IPS DF 19.7 (cell line): ENCODE measurements at regions not wholly inside any gene's neighbourhood (a gene's known extent, or its start where the extent isn't known, plus 50 kb on each side); places are given as distances from the start of the nearest gene placed in this dataset.
"Not testable (repeated sequence)": the region's sequence is repeated elsewhere in the genome, so short reads cannot be mapped to it uniquely, and the experiment has no call there.

ENCODE experiments used
- DNase-seq: peaks from one replicate; pipeline ENCODE4 v3.0.0-alpha.2; 2013; ENCODE audit warnings: low read depth, low spot score

DNA sequence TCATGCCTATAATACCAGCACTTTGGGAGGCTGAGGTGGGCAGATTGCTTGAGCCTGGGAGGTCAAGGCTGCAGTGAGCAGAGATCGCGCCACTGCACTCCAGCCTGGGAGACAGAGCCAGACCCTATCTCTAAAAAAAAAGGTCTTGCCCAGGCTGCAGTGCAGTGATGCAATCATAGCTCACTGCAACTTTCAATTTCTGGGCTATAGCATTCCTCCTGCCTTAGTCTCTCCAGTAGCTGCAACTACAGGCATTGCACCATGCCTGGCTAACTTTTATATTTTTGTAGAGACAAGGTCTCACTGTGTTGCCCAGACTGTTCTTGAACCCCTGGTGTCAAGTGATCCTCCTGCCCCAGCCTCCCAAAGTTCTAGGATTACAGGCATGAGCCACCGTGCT is 90.4 kb upstream of the TSC22D1 start:
- not testable (repeated sequence) for DNase-seq

GRCh38 chr13:44664308-44664707 is 88.2 kb upstream of the TSC22D1 start:
- no peak for DNase-seq

DNA sequence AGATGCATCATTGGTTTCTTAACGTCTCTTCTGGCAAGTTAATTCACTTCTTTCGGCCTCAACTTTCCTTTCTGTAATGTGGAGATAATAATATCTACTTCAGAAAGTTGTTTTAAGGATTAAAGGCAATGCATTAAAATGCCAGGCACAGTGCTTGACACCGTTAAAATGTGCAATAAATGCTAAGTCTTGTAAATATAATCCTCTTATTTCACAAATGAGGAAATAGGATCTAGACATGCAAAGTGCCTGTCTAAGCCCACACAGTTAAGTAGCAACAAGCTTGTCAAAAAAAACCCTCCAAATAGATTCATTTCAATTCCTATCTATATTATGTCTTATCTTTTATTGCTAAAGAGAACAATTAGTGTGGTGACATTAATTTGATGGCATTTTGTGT is 86.4 kb upstream of the TSC22D1 start:
- DNase-seq: no peak

GRCh38 chr13:44661936-44662335 is 85.8 kb upstream of the TSC22D1 start:
- DNase-seq: no peak

- DNase-seq: no peak
These were observed 83.9 kb upstream of the TSC22D1 start for GRCh38 chr13:44660050-44660449.

DNA sequence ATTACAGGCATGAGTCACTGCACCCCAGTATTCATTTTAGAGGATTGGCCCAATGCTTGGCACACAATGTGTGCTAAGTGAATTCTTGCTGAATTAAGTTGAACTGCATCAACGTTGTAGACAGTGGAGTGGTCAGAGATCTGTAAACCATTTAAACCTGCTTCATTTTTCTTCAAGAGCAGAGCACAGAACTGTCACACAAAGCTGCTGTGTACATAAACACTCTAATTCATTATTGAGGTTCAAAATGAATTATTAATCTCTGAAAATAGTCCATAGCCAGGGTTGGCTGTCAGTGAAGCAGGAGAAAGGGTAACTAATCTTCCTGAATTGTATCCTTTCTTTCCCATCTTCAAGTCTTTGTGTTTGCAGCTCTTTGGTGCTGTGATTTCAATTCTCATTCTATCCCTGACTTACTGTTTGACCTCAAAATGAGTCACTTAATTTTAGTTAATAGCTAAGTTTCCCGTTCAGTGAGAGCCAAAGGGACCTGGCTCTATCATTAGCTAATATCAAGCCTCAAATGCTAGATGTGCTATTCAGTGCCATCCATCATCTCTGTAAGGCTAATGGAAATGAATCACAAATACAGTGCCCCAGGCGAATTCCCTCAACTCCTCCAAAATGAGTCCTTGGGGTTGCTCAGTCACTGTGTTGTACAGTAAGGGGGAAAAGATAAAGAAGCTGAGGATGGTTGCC is 77.0 kb upstream of the TSC22D1 start:
- no peak for DNase-seq

GRCh38 chr13:44652168-44652567 is 76.0 kb upstream of the TSC22D1 start:
- no peak for DNase-seq

DNA sequence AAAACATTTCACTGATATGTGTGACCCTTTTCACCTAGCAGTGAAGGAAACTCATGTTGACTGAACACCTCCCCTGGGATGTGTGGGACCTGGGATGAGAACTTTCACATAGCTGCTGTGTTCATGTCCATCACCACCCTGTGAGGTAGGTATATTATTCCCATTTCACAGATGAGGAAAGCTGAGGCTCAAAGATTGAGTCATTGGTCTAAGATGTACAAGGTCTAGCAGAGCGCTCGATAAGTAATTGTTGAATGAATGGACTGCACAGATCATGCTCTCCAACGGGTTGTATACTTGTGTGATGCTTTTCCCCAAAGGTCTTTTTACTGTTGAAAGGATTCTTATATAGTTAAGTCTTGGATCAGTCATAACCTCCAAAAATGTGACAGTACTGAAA is 75.6 kb upstream of the TSC22D1 start:
- DNase-seq: no peak

GRCh38 chr13:44651209-44651608 is 75.1 kb upstream of the TSC22D1 start:
- DNase-seq: no peak

DNA sequence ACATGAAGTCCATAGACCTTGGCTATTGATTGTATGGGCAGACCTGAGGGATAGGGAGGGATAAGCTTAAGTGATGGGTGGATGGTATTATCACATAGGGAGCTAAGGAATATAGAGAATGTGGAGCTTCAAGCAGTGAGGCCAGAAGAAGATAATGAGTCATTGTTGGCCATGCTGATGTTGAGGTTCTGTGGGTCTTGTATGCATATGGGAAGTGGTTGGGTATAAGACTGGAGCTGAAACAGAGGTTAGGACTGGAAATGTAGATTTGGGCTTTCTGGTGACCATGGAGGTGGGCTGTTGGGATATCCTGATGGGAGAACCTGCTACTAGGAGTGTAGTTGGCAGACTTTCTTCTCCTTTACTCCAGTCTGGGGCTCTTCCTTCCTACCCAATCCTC is 73.7 kb upstream of the TSC22D1 start:
- DNase-seq: no peak

DNA sequence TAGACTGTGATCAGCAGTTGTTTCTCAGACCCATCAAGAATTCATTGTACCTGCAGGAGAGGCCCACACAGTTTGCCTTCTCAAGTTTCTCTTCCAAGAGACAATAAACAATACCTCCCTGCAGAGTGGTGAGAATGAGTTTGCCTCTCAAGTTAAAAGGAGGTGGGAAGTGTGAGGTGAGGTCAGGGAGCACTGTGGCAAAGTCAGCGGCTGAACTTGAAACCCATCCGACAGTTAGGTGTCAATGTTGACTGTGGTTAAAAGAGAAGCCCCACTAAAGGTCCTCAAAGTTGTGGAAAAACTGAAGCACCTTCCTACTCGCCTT is 72.9 kb upstream of the TSC22D1 start:
- peak; percentile 68 for DNase-seq

DNA sequence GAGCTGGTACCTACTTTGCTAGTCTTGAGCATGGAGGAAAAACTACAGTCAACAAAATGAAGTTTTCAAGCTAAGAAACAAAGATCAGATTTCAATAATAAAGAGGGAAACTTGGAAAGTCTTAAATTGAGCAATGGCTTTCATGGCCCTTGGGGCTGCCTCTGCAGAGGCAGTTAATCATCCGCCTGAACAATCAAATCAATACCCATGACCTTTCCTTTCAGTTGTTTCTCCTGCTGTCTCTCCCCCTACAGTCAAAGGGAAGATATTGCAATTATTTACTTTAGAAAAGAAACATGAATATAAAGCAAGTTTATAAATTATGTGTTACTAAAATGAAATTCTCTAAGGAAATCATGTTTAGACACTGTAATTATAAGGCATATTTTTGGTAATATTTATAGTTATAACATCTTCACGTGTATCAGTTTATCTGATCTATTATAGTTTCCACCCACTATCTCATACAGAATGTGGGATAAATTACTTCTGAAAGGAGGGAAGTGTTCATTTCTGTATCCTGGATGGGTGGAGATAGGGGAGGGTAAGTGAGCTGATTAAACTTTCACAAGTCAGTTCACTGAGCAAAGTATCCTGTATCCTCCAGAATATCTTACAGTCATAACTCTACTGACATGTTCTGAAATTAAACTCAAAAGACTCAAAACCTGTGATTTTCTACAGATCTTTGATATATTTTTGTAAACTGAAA is 72.4 kb upstream of the TSC22D1 start:
- DNase-seq: no peak

- not testable (repeated sequence) for DNase-seq
These were observed 71.4 kb upstream of the TSC22D1 start for GRCh38 chr13:44647560-44647959.

- DNase-seq: no peak
These were observed 69.9 kb upstream of the TSC22D1 start for GRCh38 chr13:44646044-44646443.

- DNase-seq: no peak
These were observed 67.1 kb upstream of the TSC22D1 start for GRCh38 chr13:44643256-44643655.

GRCh38 chr13:44637581-44637980 is 61.5 kb upstream of the TSC22D1 start:
- DNase-seq: no peak

DNA sequence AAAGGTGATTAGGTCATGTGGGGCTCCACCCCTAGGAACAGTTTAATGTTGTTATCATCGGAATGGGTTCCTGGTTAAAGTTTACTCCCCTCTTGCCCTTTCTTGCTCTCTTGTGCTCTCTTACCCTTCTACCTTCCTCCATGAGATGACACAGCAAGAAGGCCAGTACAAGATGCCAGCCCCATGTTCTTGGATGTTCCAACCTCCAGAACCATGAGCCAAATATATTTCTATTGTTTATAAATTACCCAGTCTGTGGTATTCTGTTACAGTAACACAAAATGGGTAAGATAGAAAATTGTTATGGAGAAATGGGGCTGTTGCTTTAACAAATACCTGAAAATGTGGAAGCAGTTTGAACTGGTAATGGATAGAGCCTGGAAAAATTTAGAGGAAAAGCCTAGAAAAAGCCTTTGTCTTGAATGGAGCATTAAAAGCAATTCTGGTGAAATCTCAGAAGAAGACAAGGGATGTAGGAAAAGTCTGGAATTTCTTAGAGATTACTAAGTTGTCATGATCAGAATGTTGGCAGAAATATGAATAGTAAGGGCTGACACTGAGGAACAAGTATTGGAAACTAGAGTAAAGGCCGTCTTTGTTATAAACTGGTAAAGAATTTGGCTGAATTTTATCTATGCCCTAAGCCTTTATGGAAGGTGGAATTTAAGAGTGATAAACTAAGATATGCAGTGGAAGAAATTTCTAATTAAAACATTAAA is 53.5 kb upstream of the TSC22D1 start:
- DNase-seq: no peak

- DNase-seq: not testable (repeated sequence)
These were observed 52.7 kb upstream of the TSC22D1 start for GRCh38 chr13:44628826-44629225.

DNA sequence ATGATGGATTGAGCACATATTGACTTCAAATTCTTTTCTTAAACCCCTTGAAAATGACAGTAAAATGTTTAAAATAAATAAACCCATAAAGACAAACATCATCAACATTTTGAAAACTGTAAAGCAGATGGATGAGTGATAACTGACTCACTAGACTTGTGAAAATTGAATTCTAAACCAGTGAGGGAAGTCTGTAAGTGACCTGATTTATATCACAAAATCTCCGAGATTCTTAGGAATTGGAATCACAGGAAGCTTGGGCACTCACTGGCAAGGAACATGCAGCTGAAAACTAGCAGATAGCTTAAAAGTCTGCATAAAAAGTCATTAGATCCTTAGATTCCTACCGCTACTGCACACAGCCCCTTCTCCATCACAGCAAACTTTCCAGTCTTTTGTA is 51.3 kb upstream of the TSC22D1 start:
- no peak for DNase-seq

DNA sequence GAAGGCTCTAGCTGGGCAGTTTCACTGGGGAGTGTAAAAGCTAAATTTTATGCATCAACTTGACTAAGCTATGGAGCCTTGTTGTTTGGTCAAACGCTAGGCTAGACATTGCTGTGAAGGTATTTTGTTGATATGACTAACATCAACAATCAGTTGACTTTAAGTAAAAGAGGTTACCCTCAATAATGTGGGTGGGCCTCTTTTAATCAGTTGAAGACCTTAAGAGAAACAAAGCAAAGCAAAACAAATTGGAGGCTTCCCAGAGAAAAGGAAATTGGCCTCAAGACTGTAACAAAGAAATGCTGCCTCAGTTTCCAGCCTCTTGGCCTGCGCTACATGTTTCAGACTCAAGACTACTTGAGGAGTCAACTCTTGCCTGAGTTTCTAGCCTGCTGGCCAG is 50.0 kb upstream of the TSC22D1 start:
- no peak for DNase-seq
